BE2C (cell line): ENCODE measurements at regions not wholly inside any gene's neighbourhood (a gene's known extent, or its start where the extent isn't known, plus 50 kb on each side); places are given as distances from the start of the nearest gene placed in this dataset.

Experiments used
- DNase-seq: peaks from one replicate; pipeline ENCODE4 v3.0.0-alpha.2; 2020
- H3K27me3 ChIP-seq: fragments of 250-450 bp; sonication (Bioruptor Pico); 2 replicates; pipeline ENCODE4 v1.5.1; 2020; ENCODE audit warnings: mild to moderate bottlenecking
- H3K36me3 ChIP-seq: fragments of 250-450 bp; sonication (Bioruptor Pico); 2 replicates; pipeline ENCODE4 v1.5.1; 2020; ENCODE audit warnings: mild to moderate bottlenecking
- H3K4me1 ChIP-seq: fragments of 250-450 bp; sonication (Bioruptor Pico); 2 replicates; pipeline ENCODE4 v1.5.1; 2020
- H3K4me3 ChIP-seq: 2 replicates; pipeline ENCODE4 v1.5.1; 2011; ENCODE audit warnings: low read depth, low read length
- H3K9me3 ChIP-seq: fragments of 250-450 bp; sonication (Bioruptor Pico); 2 replicates; pipeline ENCODE4 v1.5.1; 2020
- CTCF ChIP-seq: IDR thresholded peaks from 2 replicates; pipeline ENCODE4 v1.5.1; 2012; ENCODE audit warnings: mild to moderate bottlenecking, low read depth, low read length

DNA sequence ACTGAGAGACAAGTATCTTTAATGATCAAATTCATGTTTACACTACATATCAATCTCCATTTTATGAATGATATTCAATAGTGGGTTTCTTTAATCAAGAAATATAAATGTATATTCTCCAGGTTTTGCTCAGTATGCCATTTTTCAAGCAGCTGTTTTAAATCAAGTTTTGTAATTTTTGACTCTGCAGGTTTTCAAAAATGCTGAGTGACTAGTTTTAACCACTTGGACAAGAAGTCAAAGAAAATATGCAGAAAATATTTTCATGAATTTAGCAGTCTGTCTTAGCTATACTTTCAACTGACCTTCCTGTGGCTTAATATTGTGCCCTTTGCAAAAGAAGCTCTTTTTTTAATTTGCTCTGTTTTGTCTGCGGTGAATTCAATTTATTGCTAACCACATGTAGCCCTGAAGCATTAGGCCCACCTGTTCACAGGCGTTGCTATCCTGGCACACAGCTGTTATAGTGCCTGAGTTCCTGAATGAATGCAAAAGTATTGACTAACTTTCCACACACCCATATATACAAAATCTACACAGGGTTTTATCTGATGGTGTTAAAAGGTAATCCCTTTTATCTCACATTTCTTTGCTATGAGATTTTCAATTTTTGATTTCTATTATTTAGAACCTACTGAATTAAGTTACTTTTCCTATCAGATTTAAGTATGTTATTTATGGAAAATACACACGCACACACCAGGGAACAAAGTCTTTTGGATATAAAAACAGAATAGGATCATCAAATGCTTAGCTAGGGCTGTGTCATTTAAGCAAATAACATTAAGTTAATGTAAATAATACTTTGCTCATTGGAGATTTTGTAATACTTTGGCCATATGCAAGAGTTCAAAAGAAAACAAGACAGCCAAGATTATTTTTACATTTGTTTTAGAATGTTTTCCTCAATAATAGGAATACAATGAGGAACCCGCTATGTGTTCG lies 1166.1 kb upstream of the GBE1 start:
- DNase-seq = peak; percentile 6
- Histone ChIP-seq H3K4me3 (no peak overlapping the region), H3K27me3 (no peaks in the 10 kb centered on the region), H3K9me3 (no peaks in the 10 kb centered on the region), H3K4me1 (no peaks in the 10 kb centered on the region), H3K36me3 (no peaks in the 10 kb centered on the region)
- TF ChIP-seq CTCF = no peak

GRCh38 chr3:82891028-82891427 lies 1129.6 kb upstream of the GBE1 start:
- Histone ChIP-seq H3K27me3 (no peaks in the 10 kb centered on the region), H3K9me3 (no peaks in the 10 kb centered on the region), H3K36me3 (no peaks in the 10 kb centered on the region), H3K4me1 (peaks cover 3% of the 10 kb centered on the region; the same call in 1 of the 2 replicates), H3K4me3 (no peak overlapping the region)
- peak; percentile 62 for DNase-seq
- TF ChIP-seq CTCF = no peak

DNA sequence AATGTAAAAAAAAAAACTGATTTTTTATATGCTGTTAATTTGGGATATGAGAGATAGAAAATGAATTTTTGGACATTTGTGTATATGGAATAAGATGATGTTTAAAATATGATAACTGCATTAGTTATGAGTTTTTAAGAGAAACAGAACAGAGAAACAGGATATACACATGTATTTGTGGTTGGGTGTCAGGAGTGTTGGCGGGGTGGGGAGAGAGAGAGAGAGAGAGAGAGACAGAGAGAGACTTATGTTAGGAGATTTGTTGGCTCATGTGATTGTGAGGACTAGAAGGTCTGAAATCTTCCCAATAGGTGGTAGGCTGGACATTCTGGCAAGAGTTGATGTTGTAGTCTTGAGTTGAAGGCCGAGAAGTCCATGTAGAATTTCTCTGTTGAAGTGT lies 1121.6 kb upstream of the GBE1 start:
- TF ChIP-seq CTCF = no peak
- no peak for DNase-seq
- H3K36me3 ChIP-seq = no peaks in the 10 kb centered on the region
- no peaks in the 10 kb centered on the region for H3K9me3 ChIP-seq
- H3K27me3 ChIP-seq = no peaks in the 10 kb centered on the region
- H3K4me1 ChIP-seq = no peaks in the 10 kb centered on the region
- no peak overlapping the region for H3K4me3 ChIP-seq

DNA sequence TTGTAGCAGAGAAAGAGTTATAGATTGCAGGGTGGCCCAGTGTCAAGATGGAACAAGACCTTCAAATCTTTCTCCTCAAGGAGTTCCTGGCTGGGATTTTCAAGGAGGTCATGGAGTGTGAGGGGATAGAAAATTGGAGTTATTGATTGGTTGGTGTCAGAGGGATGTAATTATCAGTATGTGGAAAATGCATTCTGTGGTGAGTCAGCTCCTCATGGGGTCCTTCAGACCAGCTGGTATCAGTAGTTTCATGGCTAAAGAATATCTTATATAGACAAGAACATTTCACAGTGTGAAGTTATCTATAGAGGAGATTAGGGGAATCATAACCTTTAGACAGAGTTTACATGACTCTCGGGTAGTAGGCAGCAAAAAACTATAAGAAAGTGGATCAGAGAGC lies 1114.0 kb upstream of the GBE1 start:
- Histone ChIP-seq H3K36me3 (no peaks in the 10 kb centered on the region), H3K27me3 (no peaks in the 10 kb centered on the region), H3K9me3 (no peaks in the 10 kb centered on the region), H3K4me1 (no peaks in the 10 kb centered on the region), H3K4me3 (no peak overlapping the region)
- DNase-seq = no peak
- TF ChIP-seq CTCF = no peak

- no peak for TF ChIP-seq CTCF
- no peak for DNase-seq
- H3K4me3 ChIP-seq = no peak overlapping the region
These were observed 1078.4 kb upstream of the GBE1 start for GRCh38 chr3:82839871-82840270.

GRCh38 chr3:82834098-82834497 lies 1072.7 kb upstream of the GBE1 start:
- no peak for TF ChIP-seq CTCF

More at GRCh38 chr3:82839871-82840270, 1078.4 kb upstream of the GBE1 start:
- no peaks in the 10 kb centered on the region for H3K36me3 ChIP-seq
- no peaks in the 10 kb centered on the region for H3K4me1 ChIP-seq
- H3K27me3 ChIP-seq = no peaks in the 10 kb centered on the region
- H3K9me3 ChIP-seq = no peaks in the 10 kb centered on the region

More at GRCh38 chr3:82834098-82834497, 1072.7 kb upstream of the GBE1 start:
- DNase-seq = no peak
- Histone ChIP-seq H3K4me1 (no peaks in the 10 kb centered on the region), H3K9me3 (no peaks in the 10 kb centered on the region), H3K36me3 (no peaks in the 10 kb centered on the region), H3K27me3 (no peaks in the 10 kb centered on the region), H3K4me3 (no peak overlapping the region)
